BJ (cell line): ENCODE measurements at regions not wholly inside any gene's neighbourhood (a gene's known extent, or its start where the extent isn't known, plus 50 kb on each side); places are given as distances from the start of the nearest gene placed in this dataset.
"Not testable (repeated sequence)": the region's sequence is repeated elsewhere in the genome, so short reads cannot be mapped to it uniquely, and the experiment has no call there.

Experiments
- CTCF ChIA-PET: fragments of 350-600 bp; formaldehyde crosslinking; extraction: SDS; loops from one replicate; lab custom pipeline; 2021; ENCODE audit warnings: antibody characterized with exemption, inconsistent platforms; lab: Yijun Ruan, JAX
- POLR2A ChIA-PET: fragments of 300-600 bp; sonication (Branson Sonifier 250); formaldehyde crosslinking; extraction: SDS; loops from one replicate; lab custom pipeline; 2021; ENCODE audit warnings: antibody characterized with exemption; lab: Charles Lee
- DNase-seq: peaks from one replicate; pipeline ENCODE4 v3.0.0-alpha.2; 2011; ENCODE audit warnings: low read depth
- H3K27me3 ChIP-seq: 2 replicates; pipeline ENCODE4 v1.6.0; 2011; ENCODE audit warnings: low read length; ENCODE audit not compliant: control insufficient read depth, insufficient read depth
- H3K36me3 ChIP-seq: 2 replicates; pipeline ENCODE4 v1.5.1; 2011; ENCODE audit warnings: low read length; ENCODE audit not compliant: control insufficient read depth, insufficient read depth
- H3K4me3 ChIP-seq: 2 replicates; pipeline ENCODE4 v1.5.1; 2011; ENCODE audit warnings: low read depth, mild to moderate bottlenecking, control low read depth, low read length
- TF ChIP-seq, protein P1 (sequence below): IDR thresholded peaks from 2 replicates; pipeline ENCODE4 v1.5.1; 2011; ENCODE audit warnings: low read depth, mild to moderate bottlenecking, control low read depth, inconsistent platforms, low read length, moderate library complexity; ENCODE audit not compliant: insufficient read depth

- TF ChIP-seq, protein P1, sequence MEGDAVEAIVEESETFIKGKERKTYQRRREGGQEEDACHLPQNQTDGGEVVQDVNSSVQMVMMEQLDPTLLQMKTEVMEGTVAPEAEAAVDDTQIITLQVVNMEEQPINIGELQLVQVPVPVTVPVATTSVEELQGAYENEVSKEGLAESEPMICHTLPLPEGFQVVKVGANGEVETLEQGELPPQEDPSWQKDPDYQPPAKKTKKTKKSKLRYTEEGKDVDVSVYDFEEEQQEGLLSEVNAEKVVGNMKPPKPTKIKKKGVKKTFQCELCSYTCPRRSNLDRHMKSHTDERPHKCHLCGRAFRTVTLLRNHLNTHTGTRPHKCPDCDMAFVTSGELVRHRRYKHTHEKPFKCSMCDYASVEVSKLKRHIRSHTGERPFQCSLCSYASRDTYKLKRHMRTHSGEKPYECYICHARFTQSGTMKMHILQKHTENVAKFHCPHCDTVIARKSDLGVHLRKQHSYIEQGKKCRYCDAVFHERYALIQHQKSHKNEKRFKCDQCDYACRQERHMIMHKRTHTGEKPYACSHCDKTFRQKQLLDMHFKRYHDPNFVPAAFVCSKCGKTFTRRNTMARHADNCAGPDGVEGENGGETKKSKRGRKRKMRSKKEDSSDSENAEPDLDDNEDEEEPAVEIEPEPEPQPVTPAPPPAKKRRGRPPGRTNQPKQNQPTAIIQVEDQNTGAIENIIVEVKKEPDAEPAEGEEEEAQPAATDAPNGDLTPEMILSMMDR = no peak
- ChIA-PET CTCF (no interaction called here), POLR2A (no interaction called here)
- DNase-seq = no peak
- H3K36me3 ChIP-seq = no peaks in the 10 kb centered on the region
- no peak overlapping the region for H3K4me3 ChIP-seq
- no peaks in the 10 kb centered on the region for H3K27me3 ChIP-seq
These were observed 969.2 kb upstream of the COX7C start for GRCh38 chr5:85648495-85648894.

GRCh38 chr5:85651731-85652130 is 966.0 kb upstream of the COX7C start:
- TF ChIP-seq, protein P1 = no peak
- POLR2A ChIA-PET = no interaction called here
- CTCF ChIA-PET = no interaction called here
- no peak for DNase-seq
- H3K4me3 ChIP-seq = no peak overlapping the region
- no peaks in the 10 kb centered on the region for H3K36me3 ChIP-seq
- H3K27me3 ChIP-seq = no peaks in the 10 kb centered on the region

DNA sequence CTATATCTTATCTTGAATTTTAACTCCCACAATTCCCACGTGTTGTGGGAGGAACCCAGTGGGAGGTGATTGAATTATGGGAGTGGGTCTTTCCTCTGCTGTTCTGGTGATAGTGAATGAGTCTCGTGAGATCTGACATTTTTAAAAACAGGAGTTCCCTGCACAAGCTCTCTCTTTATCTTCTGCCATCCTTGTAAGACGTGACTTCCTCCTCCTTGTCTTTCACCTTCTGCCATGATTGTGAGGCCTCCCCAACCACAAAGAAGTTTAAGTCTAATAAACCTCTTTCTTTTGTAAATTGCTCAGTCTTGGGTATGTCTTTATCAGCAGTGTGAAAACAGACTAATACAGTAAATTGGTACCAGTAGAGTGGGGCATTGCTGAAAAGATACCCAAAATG is 963.6 kb upstream of the COX7C start:
- DNase-seq, H3K4me3 ChIP-seq, H3K27me3 ChIP-seq, H3K36me3 ChIP-seq, POLR2A ChIA-PET: not testable (repeated sequence)
- CTCF ChIA-PET = interaction anchor here (0.6 kb wide), 1 partner anchor 335 kb away, joined by 3 read pairs; no protein-coding TSS in a partner anchor

GRCh38 chr5:85656050-85656449 is 961.7 kb upstream of the COX7C start:
- ChIA-PET CTCF (no interaction called here), POLR2A (no interaction called here)
- Histone ChIP-seq H3K4me3 (no peak overlapping the region), H3K36me3 (no peaks in the 10 kb centered on the region), H3K27me3 (no peaks in the 10 kb centered on the region)
- DNase-seq = no peak
- TF ChIP-seq, protein P1 = no peak

DNA sequence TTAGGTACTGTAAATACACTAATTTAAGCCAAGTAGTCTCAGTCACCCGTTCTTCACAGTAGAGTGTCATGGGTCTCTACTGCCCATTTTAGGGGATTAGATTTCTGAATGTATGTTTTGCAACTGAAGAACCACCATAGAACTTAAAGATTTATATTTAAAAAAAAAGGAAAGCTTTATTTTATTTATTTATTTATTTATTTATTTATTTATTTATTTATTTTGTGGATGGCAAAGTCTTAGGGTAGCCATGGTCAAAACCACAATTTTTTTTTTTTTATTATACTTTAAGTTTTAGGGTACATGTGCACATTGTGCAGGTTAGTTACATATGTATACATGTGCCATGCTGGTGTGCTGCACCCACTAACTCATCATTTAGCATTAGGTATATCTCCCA is 960.4 kb upstream of the COX7C start:
- POLR2A ChIA-PET, H3K4me3 ChIP-seq: not testable (repeated sequence)
- CTCF ChIA-PET = interaction anchor here (0.7 kb wide), 1 partner anchor 12 kb away, joined by 3 read pairs; no protein-coding TSS in a partner anchor

GRCh38 chr5:85662969-85663707 is 954.6 kb upstream of the COX7C start:
- POLR2A ChIA-PET, DNase-seq, H3K27me3 ChIP-seq, CTCF ChIA-PET, H3K36me3 ChIP-seq, H3K4me3 ChIP-seq: not testable (repeated sequence)

More for the DNA sequence above, 960.4 kb upstream of the COX7C start:
- not testable (repeated sequence) for H3K27me3 ChIP-seq, H3K36me3 ChIP-seq, DNase-seq

DNA sequence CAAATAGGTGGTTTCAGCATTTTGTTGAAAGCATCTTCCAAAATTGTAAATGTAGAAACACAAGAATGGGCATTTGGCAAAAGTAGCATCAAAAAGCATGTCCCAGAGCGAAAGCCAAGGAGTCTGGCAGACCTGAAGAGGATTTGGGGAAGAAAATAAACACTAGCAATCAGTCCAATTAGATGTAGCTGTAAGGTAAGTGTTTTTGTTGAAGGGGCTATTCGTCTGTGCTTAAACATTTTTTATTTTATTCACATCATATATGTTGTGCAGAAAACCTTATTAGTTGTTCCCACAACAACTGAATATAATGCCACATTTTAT is 954.1 kb upstream of the COX7C start:
- no peak for DNase-seq
- TF ChIP-seq, protein P1 = no peak
- ChIA-PET CTCF (no interaction called here), POLR2A (no interaction called here)
- Histone ChIP-seq H3K36me3 (no peaks in the 10 kb centered on the region), H3K4me3 (no peak overlapping the region), H3K27me3 (no peaks in the 10 kb centered on the region)
